ENCODE measurements at regions not wholly inside any gene's neighbourhood (a gene's known extent, or its start where the extent isn't known, plus 50 kb on each side); places are given as distances from the start of the nearest gene placed in this dataset.

DNA sequence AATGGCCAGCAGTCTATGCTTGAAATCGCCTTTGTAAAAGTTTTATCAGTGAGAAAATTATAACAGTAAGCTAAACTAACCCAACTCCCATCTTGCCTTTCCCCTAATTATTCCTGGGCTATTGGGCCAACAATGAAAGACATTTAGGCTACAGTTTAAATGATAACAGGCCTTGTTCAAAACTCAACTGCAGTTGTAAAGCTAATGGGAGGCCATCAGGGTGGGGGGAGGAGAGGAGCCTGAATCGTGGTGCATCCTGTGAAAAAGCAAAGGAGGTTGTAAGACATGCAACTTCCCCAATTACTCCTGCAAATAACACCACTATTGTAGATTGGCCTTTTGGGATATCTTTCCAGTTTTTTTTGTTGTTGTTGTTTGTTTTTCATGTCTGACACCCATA is 53.8 kb downstream of the ACTL7B start:
- Histone ChIP-seq H3K4me1 (ENCODE audit: control insufficient read depth in 1 of 2, insufficient read depth in 2 of 2, low read length in 2 of 2) (no peaks in the 10 kb centered on the region), H3K27ac (ENCODE audit: low read depth in 1 of 2, low read length in 2 of 2) (no peak overlapping the region), H3K9ac (ENCODE audit: insufficient read depth, low read length, poor library complexity, severe bottlenecking) (no peak overlapping the region), H3K9me3 (replicated peaks in 1 of 2; ENCODE audit: control insufficient read depth in 1 of 2, insufficient read depth in 1 of 2, low read length in 2 of 2) (no peaks in the 10 kb centered on the region), H3K4me2 (replicated peaks; ENCODE audit: extremely low read depth, low read length, poor library complexity, severe bottlenecking) (no peak overlapping the region), H3K4me3 (replicated peaks in 1 of 3; ENCODE audit: low read depth in 2 of 3, low read length in 3 of 3) (no peak overlapping the region), H3K27me3 (ENCODE audit: control insufficient read depth in 2 of 2, insufficient read depth in 2 of 2, low read length in 2 of 2) (no peaks in the 10 kb centered on the region), H3K36me3 (replicated peaks in 1 of 2; ENCODE audit: control insufficient read depth in 1 of 2, insufficient read depth in 2 of 2, low read length in 2 of 2) (no peaks in the 10 kb centered on the region), H4K20me1 (ENCODE audit: insufficient read depth, low read length) (no peaks in the 10 kb centered on the region), H2AFZ (ENCODE audit: insufficient read depth, low read depth, low read length, poor library complexity, severe bottlenecking) (no peak overlapping the region), H3K79me2 (ENCODE audit: insufficient read depth, low read length) (no peaks in the 10 kb centered on the region)
- intact Hi-C loops (cut with micrococcal nuclease): no loop called here
- H3K4me3 Mint-ChIP-seq: no peak overlapping the region
- H3K9me3 Mint-ChIP-seq: peaks cover 0 to 2% (median 0%) of the 10 kb centered on the region in 7 donors
- no peak for DNase-seq
- peaks cover 11% of the 10 kb centered on the region for H3K4me1 Mint-ChIP-seq
- no CpG with 5 or more reads among the region's 2 CpGs for WGBS (ENCODE audit: insufficient coverage)
- peak overlapping the region in 1 of 7 donors; percentile 73 for H3K27ac Mint-ChIP-seq
- TF ChIP-seq, protein P1, sequence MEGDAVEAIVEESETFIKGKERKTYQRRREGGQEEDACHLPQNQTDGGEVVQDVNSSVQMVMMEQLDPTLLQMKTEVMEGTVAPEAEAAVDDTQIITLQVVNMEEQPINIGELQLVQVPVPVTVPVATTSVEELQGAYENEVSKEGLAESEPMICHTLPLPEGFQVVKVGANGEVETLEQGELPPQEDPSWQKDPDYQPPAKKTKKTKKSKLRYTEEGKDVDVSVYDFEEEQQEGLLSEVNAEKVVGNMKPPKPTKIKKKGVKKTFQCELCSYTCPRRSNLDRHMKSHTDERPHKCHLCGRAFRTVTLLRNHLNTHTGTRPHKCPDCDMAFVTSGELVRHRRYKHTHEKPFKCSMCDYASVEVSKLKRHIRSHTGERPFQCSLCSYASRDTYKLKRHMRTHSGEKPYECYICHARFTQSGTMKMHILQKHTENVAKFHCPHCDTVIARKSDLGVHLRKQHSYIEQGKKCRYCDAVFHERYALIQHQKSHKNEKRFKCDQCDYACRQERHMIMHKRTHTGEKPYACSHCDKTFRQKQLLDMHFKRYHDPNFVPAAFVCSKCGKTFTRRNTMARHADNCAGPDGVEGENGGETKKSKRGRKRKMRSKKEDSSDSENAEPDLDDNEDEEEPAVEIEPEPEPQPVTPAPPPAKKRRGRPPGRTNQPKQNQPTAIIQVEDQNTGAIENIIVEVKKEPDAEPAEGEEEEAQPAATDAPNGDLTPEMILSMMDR (IDR thresholded peaks at IDR 0.05): no peak
- no peaks in the 10 kb centered on the region for H3K36me3 Mint-ChIP-seq
- H3K27me3 Mint-ChIP-seq (ENCODE audit: low read depth in 3 of 3): peaks cover 0 to 2% (median 0%) of the 10 kb centered on the region in 3 donors

DNA sequence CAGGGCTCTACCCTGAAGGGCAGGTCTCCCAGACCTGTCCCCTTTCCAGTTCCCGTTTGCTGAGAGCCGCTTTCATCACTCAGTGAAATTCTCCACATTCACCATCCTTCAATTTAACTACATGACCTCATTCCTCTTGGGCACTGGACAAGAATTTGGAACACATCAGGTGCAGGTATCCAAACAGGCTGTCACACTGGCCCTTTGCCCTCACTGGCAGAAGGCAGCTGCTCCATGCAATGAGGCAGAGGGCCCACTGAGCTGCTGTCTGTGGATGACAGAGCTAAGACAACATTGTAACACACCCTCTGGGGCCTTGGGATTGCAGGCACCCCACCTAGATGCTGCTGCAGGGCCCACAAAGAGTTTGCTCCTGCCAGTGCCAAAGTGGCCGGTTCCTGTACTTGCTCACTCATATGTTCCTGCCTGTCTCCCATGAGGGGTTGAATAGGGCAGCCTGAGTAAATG is 55.1 kb downstream of the ACTL7B start:
- TF ChIP-seq, protein P1 (IDR thresholded peaks at IDR 0.05): no peak
- Histone ChIP-seq H3K9me3 (replicated peaks in 1 of 2; ENCODE audit: control insufficient read depth in 1 of 2, insufficient read depth in 1 of 2, low read length in 2 of 2) (no peaks in the 10 kb centered on the region), H2AFZ (ENCODE audit: insufficient read depth, low read depth, low read length, poor library complexity, severe bottlenecking) (no peak overlapping the region), H4K20me1 (ENCODE audit: insufficient read depth, low read length) (no peaks in the 10 kb centered on the region), H3K9ac (ENCODE audit: insufficient read depth, low read length, poor library complexity, severe bottlenecking) (no peak overlapping the region), H3K79me2 (ENCODE audit: insufficient read depth, low read length) (no peaks in the 10 kb centered on the region), H3K4me2 (replicated peaks; ENCODE audit: extremely low read depth, low read length, poor library complexity, severe bottlenecking) (no peak overlapping the region), H3K4me1 (ENCODE audit: control insufficient read depth in 1 of 2, insufficient read depth in 2 of 2, low read length in 2 of 2) (no peaks in the 10 kb centered on the region), H3K36me3 (replicated peaks in 1 of 2; ENCODE audit: control insufficient read depth in 1 of 2, insufficient read depth in 2 of 2, low read length in 2 of 2) (no peaks in the 10 kb centered on the region), H3K27me3 (ENCODE audit: control insufficient read depth in 2 of 2, insufficient read depth in 2 of 2, low read length in 2 of 2) (no peaks in the 10 kb centered on the region), H3K4me3 (replicated peaks in 1 of 3; ENCODE audit: low read depth in 2 of 3, low read length in 3 of 3) (no peak overlapping the region), H3K27ac (ENCODE audit: low read depth in 1 of 2, low read length in 2 of 2) (no peak overlapping the region)
- Mint-ChIP-seq H3K36me3 (no peaks in the 10 kb centered on the region), H3K4me3 (no peak overlapping the region), H3K9me3 (peaks cover 0 to 3% (median 0%) of the 10 kb centered on the region in 7 donors), H3K27ac (peak overlapping the region in 1 of 7 donors; percentile 34), H3K27me3 (ENCODE audit: low read depth in 3 of 3) (no peaks in the 10 kb centered on the region), H3K4me1 (peaks cover 9% of the 10 kb centered on the region)
- 93% methylated on average over 2 of the region's 3 CpGs for WGBS (ENCODE audit: insufficient coverage)
- intact Hi-C loops (cut with micrococcal nuclease): no loop called here
- DNase-seq: no peak

All from CD14-positive monocyte (primary cell).